ENCODE measurements at regions not wholly inside any gene's neighbourhood (a gene's known extent, or its start where the extent isn't known, plus 50 kb on each side); places are given as distances from the start of the nearest gene placed in this dataset.
A peak's percentile ranks its signal among the peaks of the same experiment; 100 is the strongest.

DNA sequence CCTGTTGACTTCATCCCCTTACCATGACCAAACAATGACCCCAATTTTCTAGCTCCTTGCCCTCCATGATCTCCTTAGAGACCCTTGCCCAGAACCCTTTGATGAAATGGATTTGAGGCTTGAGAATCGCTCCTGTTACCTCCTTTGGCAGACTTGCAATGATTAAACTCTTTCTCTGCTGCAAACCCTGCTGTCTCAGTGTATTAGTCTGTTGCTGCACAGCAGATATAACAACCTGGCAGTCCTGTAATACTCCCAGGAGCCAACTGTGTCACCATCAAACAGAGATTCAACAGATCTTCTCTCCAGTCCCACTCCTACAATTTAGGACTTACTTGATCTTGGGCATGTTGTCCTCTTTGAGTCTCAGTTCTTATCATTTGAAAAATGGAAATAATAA, 242.9 kb downstream of the HRH4 start:
- Histone ChIP-seq H3K4me2 (ENCODE audit: low read depth, low read length) (no peak overlapping the region), H2BK20ac (ENCODE audit: low read depth, low read length) (peak overlapping the region; percentile 97), H2BK15ac (ENCODE audit: low read depth, low read length) (peak overlapping the region; percentile 81; the same call in 2 of the 3 replicates), H2BK5ac (ENCODE audit: low read depth, low read length, poor library complexity, severe bottlenecking) (no peak overlapping the region), H3K27ac (ENCODE audit: insufficient read depth, low read length) (no peak overlapping the region), H3K18ac (ENCODE audit: low read depth, low read length) (peak overlapping the region; percentile 96; the same call in 1 of the 2 replicates), H3K36me3 (ENCODE audit: control insufficient read depth, insufficient read depth, low read length) (no peaks in the 10 kb centered on the region), H3K4ac (ENCODE audit: low read depth, low read length) (peak overlapping the region; percentile 90), H3K56ac (ENCODE audit: extremely low read depth, insufficient read depth, low read length) (peak overlapping the region; percentile 3; the same call in 1 of the 2 replicates), H2AK5ac (ENCODE audit: low read depth, low read length) (peak overlapping the region; percentile 99), H3K9ac (ENCODE audit: low read depth, low read length) (no peak overlapping the region), H3K9me3 (ENCODE audit: control insufficient read depth, insufficient read depth, low read length) (peaks cover 8% of the 10 kb centered on the region), H2AK9ac (replicated peaks; ENCODE audit: low read depth, low read length, poor library complexity) (no peak overlapping the region), H2BK120ac (ENCODE audit: low read depth, low read length) (peak overlapping the region; percentile 99), H4K91ac (ENCODE audit: insufficient read depth, low read depth, low read length) (peak overlapping the region; percentile 93), H4K5ac (ENCODE audit: low read depth, low read length) (no peak overlapping the region), H3K9me1 (ENCODE audit: insufficient read depth, low read length) (peaks cover 8% of the 10 kb centered on the region; the same call in 1 of the 2 replicates), H3K23ac (ENCODE audit: low read depth, low read length) (no peak overlapping the region), H3K4me3 (ENCODE audit: insufficient read depth, low read depth, low read length) (no peak overlapping the region), H4K8ac (ENCODE audit: low read depth in 2 of 2, low read length in 2 of 2) (peak overlapping the region in 1 of 2 experiments; percentile 60; a peak in 2 of 4 replicates), H3K14ac (replicated peaks; ENCODE audit: low read depth, low read length) (0 out of 2 replicates have a peak overlapping the region, but pooled peaks have one; percentile 45), H3K4me1 (ENCODE audit: control insufficient read depth, insufficient read depth, low read length) (peaks cover 7% of the 10 kb centered on the region), H4K20me1 (ENCODE audit: insufficient read depth, low read length) (peaks cover 5% of the 10 kb centered on the region; the same call in 1 of the 2 replicates), H2AFZ (replicated peaks; ENCODE audit: low read length, poor library complexity) (no peak overlapping the region), H3K79me1 (ENCODE audit: low read depth in 1 of 2, low read length in 2 of 2) (no peaks in the 10 kb centered on the region), H3K27me3 (ENCODE audit: control insufficient read depth, insufficient read depth, low read length) (peaks cover 4% of the 10 kb centered on the region; the same call in 1 of the 2 replicates)
- DNase-seq (no peak), ATAC-seq (ENCODE audit: low read depth) (no peak)
- in situ Hi-C loops (cut with MboI; ENCODE audit: low sequenced_read_pairs) (no loop called here), intact Hi-C loops (cut with micrococcal nuclease) (no loop called here), dilution Hi-C loops (cut with HindIII; ENCODE audit: low sequenced_read_pairs, unreplicated experiment) (no loop called here)
- ChIA-PET POLR2A (ENCODE audit: unreplicated experiment) (no interaction called here), CTCF (interaction anchor here (1.3 kb wide), 1 partner anchor 101 kb away, joined by 3 read pairs; no protein-coding TSS in a partner anchor)
- BruUV-seq (replicated peaks), result no TSS peak
- TF ChIP-seq RFX5 (IDR thresholded peaks at IDR 0.05; ENCODE audit: low read depth, low read length) (no peak), FOS (IDR thresholded peaks at IDR 0.05; ENCODE audit: low read depth, low read length) (no peak), MAFK (IDR thresholded peaks at IDR 0.05; ENCODE audit: low read depth, low read length) (no peak), RCOR1 (IDR thresholded peaks at IDR 0.05; ENCODE audit: insufficient replicate concordance, low read length) (no peak), SMC3 (IDR thresholded peaks at IDR 0.05; ENCODE audit: low read depth, low read length) (no peak), POLR2A (IDR thresholded peaks at IDR 0.05; ENCODE audit: low read depth, low read length) (no peak), MXI1 (IDR thresholded peaks at IDR 0.05; ENCODE audit: borderline replicate concordance, low read depth, low read length) (no peak), RAD21 (IDR thresholded peaks at IDR 0.05; ENCODE audit: low read length) (no peak), MAZ (IDR thresholded peaks at IDR 0.05; ENCODE audit: borderline replicate concordance, low read depth, low read length) (no peak), CHD1 (IDR thresholded peaks at IDR 0.05; ENCODE audit: low read depth, low read length) (no peak), BHLHE40 (IDR thresholded peaks at IDR 0.05; ENCODE audit: low read depth, low read length) (no peak), NFE2L2 (IDR thresholded peaks at IDR 0.05; ENCODE audit: low read depth, low read length) (no peak), CEBPB (IDR thresholded peaks at IDR 0.05; ENCODE audit: low read depth, low read length) (no peak)
- TF ChIP-seq, protein P1, sequence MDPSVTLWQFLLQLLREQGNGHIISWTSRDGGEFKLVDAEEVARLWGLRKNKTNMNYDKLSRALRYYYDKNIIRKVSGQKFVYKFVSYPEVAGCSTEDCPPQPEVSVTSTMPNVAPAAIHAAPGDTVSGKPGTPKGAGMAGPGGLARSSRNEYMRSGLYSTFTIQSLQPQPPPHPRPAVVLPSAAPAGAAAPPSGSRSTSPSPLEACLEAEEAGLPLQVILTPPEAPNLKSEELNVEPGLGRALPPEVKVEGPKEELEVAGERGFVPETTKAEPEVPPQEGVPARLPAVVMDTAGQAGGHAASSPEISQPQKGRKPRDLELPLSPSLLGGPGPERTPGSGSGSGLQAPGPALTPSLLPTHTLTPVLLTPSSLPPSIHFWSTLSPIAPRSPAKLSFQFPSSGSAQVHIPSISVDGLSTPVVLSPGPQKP (IDR thresholded peaks at IDR 0.05; ENCODE audit: borderline replicate concordance, low read depth, low read length), result no peak
- TF ChIP-seq, protein P2, sequence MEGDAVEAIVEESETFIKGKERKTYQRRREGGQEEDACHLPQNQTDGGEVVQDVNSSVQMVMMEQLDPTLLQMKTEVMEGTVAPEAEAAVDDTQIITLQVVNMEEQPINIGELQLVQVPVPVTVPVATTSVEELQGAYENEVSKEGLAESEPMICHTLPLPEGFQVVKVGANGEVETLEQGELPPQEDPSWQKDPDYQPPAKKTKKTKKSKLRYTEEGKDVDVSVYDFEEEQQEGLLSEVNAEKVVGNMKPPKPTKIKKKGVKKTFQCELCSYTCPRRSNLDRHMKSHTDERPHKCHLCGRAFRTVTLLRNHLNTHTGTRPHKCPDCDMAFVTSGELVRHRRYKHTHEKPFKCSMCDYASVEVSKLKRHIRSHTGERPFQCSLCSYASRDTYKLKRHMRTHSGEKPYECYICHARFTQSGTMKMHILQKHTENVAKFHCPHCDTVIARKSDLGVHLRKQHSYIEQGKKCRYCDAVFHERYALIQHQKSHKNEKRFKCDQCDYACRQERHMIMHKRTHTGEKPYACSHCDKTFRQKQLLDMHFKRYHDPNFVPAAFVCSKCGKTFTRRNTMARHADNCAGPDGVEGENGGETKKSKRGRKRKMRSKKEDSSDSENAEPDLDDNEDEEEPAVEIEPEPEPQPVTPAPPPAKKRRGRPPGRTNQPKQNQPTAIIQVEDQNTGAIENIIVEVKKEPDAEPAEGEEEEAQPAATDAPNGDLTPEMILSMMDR (conservative IDR thresholded peaks at IDR 0.05; ENCODE audit: low read depth, low read length), result no peak
- TF ChIP-seq, protein P3, sequence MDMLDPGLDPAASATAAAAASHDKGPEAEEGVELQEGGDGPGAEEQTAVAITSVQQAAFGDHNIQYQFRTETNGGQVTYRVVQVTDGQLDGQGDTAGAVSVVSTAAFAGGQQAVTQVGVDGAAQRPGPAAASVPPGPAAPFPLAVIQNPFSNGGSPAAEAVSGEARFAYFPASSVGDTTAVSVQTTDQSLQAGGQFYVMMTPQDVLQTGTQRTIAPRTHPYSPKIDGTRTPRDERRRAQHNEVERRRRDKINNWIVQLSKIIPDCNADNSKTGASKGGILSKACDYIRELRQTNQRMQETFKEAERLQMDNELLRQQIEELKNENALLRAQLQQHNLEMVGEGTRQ (IDR thresholded peaks at IDR 0.05; ENCODE audit: low read depth, low read length), result no peak
- WGBS, 2 experiments (ENCODE audit: extremely low coverage in 2 of 2, insufficient read length in 1 of 2), result 100% methylated on average over 1 of the region's 1 CpG; no CpG with 5 or more reads in 1 of the 2 experiments
